Glomerular visceral epithelial cell (primary cell): ENCODE measurements at regions not wholly inside any gene's neighbourhood (a gene's known extent, or its start where the extent isn't known, plus 50 kb on each side); places are given as distances from the start of the nearest gene placed in this dataset.
"Not testable (repeated sequence)": the region's sequence is repeated elsewhere in the genome, so short reads cannot be mapped to it uniquely, and the experiment has no call there.

Source experiments
- DNase-seq: peaks from one replicate; pipeline ENCODE4 v3.0.0-alpha.2; 2016; ENCODE audit errors: extremely low spot score

DNA sequence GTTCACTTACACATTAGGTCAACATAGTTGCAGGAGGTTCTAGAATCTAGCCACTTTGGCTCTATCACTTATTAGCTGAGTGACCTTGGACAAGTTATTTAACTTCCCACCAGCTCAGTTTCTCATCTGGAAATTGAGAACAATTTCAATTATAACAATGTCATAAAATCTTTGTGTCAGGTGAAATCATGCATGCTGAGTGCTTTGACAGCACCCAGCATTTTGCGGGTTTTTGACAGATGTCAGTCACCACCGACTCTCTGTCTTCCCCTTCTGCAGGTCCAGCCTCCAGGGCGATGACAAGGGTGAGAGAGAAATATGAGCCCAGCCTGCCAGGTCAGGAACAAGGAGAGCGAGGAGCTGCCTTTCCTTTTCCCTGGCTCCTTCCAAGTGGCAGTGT is 107.1 kb upstream of the TAS2R1 start:
- DNase-seq: no peak

DNA sequence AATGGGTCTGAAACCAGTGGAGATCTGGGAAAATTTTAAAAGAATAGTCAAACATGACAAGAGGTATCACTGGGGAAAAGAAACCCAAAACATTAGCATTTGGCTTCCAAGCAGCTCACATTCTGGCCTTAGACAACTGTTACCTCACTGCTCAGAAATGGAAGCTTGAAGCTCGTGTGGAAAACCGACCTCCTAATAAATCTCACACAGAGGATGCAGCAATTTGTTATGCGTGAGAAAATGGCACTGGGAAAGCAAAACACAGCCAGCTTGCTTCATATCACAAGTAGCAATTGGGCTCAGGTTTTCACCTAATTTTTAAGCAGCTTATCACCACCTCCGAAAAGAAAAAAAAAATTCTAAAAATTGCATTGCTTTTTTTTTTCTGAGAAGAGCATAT is 103.3 kb upstream of the TAS2R1 start:
- no peak for DNase-seq

DNA sequence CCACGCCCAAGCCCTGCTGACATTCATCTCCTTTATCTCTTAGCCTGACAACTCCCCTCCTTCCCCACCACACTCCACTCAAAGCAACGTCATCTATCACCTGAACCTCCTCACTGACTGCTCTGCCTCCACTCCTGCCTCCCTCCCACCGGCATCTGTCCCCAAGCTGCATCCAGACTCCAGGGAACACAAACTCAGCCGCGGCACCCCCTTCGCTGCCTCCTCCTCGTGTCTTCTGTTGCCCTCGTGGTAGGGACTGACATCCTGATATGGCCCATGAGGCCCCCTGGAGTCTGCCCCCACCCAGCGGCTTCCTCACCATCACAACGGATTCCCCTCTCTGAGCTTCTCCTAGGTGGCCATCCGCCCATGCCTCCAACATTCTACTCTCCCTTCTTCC is 101.0 kb upstream of the TAS2R1 start:
- no peak for DNase-seq

DNA sequence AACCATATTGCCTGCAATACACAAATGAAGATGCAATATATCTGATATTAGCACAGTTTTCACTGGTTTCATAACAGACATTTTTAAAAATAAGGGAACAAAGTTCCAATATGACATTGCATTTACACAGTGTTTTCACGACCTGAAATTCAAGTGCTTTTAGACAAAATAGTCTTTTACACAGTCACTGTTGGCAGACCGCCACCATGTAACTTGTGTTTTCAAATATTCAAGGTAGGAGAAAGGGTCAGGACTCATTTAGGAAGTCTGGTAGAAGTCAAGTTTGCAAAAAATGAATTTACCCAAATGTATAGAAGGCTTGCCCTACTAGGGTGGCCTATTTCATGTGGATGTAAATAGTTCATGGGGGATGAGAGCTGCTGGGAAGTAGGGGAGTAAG is 98.1 kb upstream of the TAS2R1 start:
- no peak for DNase-seq

DNA sequence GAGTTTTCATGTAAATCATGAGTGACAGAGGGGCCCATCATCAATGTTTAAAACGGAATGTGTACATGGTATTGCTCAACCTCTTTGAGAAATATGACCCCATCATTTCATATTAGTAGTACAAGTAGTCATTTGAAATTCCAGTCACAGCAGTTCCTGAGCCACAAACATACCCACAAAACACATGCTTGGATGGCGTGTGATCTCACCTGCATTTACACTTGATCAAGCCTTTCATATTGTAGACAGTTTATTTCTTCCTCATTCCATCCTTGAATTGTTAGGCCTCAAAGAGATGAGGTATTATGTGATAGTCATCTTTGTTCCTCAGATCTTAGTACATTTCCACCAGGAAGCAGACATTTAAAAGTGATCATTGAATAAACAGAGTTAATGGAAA is 96.8 kb upstream of the TAS2R1 start:
- DNase-seq: no peak

DNA sequence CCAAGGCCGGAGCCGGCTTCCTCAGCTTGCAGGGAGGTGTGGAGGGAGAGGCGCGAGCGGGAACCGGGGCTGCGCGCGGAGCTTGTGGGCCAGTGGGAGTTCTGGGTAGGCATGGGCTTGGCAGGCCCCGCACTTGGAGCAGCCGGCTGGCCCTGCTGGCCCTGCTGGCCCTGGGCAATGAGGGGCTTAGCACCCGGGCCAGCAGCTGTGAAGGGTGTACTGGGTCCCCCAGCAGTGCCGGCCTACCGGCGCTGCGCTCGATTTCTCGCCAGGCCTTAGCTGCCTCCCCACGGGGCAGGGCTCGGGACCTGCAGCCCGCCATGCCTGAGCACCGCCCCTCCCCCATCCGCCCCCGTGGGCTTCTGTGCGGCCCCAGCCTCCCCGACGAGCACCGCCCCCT is 95.1 kb upstream of the TAS2R1 start:
- not testable (repeated sequence) for DNase-seq

DNA sequence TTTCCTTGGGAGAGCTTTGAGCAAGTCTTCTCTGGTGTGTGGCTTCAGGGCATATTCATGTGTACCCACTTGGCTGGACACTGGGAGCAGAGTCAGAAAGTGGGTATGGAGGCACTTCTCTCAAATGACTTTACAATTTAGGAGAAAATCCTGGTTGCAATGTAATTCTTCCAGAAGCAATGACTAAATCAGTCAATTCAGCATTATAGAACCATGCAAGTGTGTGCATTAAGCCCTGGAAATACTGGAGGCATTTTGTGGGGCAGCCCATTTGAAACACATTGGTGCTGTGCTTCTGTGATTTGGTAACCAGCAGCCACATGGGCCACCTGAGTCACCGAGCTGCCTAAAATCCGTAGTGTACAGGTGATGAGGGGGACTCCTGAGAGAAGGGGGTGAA is 94.6 kb upstream of the TAS2R1 start:
- no peak for DNase-seq

DNA sequence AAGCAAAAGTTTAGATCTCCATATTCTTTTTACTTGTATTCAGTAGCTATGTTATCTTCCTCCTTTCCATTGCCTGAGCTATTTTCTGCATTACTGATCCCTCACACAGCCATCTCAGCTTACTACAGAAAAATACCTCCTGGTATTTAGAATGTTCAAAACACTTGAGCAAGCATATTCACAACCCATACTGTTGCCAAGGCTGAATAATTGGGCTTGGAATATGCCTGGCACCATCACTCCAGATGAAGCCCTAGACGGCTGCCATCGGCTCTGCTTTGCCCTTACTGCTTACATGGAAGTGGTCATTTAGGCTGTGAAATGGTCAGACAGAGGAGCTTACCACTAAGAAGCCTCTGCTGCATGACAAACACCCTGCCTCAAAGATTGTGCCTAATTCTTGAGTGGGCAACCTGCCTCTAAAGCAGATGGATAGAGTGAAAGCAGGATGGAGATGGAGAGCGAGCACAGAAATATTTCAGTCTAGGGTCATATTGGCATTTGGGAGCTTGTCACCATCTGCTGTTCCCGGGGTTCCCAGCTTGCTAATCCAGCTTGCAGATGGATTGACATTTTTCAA is 92.5 kb upstream of the TAS2R1 start:
- no peak for DNase-seq

DNA sequence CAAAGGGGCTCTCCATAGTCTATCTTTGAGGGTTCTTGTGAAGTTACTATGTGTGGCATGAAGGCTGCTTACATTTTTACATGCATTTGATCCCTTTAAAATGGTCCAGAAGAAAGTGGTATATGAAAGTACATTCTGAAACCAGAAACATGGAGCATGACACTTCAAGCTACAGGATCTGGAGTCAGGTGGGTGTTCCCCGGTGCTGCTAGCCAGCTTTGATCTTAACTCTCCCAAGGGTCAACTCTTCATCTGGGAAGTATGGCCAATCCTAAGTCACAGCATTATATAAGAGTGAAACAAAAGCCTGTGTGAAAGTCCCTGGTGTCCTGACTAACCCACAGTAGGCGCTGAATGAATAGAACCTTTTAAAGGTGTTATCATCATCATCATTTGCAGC is 91.0 kb upstream of the TAS2R1 start:
- no peak for DNase-seq

DNA sequence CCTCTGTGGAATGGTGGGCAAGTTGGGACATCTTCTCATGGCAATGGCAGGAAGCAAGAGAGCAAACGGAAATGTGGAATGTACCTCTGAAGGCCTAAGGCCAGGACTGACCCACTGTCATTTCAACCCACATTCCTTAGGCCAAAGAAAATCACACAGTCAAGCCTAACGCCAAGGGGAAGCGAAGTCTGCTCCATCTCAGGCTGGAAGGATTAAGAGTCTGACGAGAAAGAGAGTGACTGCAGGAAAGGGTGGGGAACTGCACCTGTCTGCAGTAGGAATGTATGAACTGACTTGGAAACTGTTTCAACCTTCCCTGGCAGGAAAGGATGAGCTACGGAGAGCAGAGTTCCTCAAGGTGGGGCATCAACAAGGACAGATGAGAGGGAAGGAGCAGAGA is 90.2 kb upstream of the TAS2R1 start:
- DNase-seq: no peak

DNA sequence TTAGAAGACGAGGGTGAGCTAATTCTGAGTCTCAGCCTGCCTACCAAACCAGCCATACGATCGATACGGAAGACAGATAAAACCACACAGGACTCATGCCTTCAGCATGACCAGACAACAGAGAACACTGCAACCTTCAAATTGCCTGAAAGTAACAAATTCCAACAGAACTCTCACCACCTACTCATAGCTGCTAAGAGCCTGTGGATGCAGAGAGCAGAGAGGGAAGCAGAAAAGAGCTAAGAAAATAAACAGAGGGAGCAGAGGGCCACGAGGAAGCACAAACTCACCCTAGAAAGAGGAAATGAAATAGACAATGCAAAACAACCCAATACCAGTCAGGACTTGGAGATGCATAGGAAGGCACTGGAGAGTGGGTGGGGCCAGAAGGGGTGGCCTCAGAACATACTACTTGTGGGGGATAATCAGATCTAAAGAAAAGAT is 86.7 kb upstream of the TAS2R1 start:
- DNase-seq: peak; percentile 4

DNA sequence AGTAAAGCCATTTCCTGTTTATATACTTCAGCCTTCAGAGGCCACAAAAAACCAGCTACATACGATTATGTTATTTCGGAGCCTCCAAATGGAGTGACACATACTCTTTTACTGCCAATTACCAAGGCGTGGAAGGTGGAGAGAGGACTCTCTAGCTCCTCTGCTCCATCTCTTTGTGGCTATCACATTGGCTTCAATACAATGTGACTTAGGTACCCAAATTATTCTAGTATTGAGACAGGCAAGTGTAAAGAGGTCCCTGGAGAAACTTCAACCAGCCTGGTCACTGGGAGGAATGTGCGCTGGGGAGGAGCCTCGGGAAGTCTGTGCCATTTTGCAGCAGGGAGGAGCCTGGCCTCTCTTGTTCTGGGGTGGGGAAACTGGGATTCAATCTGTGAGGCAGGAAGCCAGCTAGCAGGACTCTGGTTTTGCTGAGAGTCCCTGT is 85.8 kb upstream of the TAS2R1 start:
- DNase-seq: no peak

DNA sequence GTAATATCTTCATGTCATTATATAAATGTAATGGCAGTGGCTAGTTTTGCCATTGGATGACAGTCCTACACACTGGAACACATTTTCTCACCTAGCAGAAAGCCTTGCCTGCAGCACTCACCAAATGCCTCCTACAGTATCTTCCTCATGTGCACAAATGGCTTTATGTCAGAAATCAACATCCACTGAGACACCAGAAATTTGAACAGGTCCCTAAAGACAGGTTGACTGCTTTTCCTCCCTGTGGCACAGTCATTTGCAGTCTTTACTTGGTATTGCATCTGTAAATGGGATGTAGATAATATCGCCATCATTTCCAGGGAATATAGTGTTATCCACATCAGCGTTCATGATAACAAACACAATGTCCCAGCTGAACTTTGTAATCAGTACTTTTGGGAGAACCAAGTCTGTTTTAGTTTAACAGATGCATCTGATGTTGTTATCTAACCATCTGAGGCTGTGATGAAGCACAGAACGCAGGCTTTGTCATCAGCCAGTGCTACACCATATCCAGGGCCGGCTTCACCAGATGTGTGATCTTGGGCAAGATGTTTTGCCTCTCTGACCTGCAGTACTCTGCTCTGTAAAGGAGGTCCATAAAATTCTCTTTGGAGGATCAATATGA is 83.9 kb upstream of the TAS2R1 start:
- no peak for DNase-seq

DNA sequence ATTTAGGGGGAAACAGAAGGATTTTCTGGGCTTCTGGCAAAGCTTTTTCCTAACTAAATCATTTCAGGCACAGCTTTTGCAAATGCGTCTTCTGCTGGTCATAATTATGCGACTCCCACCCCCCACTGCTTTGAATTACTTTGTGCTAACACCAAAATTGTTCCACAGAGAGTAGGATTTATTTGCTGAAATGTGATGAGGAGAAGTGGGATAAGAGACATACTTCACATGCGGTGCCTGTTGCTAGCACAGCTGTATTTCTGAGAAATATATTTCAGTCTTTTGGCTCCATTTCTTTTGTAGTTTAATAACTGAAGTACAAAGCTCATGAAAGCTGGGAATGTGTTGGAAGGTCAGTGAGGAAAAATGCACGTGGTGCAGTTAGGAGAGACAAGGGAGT is 83.2 kb upstream of the TAS2R1 start:
- no peak for DNase-seq

DNA sequence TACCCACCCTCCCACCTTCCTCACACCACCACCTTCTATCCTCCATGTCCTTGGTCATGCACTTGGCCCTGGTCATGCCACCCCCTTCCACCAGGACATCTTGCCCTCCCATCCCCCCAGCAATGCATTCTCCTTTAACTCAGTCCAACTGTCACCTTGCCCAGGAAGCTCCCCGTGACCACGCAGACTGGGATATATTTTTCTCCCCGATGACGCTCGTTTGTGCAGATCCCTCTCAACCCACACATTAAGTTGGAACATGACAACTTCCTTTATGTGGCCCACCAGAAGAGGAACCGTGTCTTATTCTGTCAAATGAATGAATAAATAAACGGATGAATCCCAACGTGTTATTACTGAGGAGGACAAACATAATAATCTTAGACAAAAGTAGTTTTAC is 82.8 kb upstream of the TAS2R1 start:
- no peak for DNase-seq

DNA sequence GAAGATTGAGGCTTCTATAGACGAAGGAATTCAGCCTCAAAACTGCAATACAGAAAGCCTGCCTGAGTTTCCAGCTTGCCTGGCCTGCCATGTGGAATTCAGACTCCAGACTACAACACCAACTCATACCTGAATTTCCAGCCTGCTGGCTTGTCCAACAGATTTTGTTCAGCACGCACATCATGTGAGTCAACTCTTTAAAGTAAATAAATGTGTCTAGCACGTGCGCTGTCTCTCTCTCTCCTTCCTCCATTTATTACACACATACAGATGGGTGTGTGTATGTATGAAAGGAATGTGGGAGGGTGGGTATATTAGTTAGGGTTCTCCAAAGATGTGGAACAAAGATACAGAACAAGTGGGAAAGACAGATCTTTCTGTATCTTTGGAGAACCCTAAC is 82.4 kb upstream of the TAS2R1 start:
- peak; percentile 16 for DNase-seq

DNA sequence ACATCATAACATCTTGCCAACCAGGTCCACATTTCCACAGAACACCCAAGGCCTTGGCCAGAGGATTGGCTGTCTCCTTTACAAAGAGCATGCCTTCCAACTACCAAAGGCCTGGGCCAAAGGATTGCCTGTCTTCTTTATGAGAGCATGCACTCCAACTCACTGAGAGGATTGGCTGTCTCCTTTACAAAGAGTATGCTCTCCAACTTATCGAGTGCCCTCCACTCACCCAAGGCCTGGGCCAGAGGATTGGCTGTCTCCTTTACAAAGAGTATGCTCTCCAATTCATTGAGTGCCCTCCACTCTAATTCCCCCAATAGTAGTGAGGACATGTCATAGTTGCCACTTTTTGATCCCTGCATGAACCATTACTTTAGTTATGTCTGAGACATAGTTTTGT is 79.9 kb upstream of the TAS2R1 start:
- DNase-seq: no peak

DNA sequence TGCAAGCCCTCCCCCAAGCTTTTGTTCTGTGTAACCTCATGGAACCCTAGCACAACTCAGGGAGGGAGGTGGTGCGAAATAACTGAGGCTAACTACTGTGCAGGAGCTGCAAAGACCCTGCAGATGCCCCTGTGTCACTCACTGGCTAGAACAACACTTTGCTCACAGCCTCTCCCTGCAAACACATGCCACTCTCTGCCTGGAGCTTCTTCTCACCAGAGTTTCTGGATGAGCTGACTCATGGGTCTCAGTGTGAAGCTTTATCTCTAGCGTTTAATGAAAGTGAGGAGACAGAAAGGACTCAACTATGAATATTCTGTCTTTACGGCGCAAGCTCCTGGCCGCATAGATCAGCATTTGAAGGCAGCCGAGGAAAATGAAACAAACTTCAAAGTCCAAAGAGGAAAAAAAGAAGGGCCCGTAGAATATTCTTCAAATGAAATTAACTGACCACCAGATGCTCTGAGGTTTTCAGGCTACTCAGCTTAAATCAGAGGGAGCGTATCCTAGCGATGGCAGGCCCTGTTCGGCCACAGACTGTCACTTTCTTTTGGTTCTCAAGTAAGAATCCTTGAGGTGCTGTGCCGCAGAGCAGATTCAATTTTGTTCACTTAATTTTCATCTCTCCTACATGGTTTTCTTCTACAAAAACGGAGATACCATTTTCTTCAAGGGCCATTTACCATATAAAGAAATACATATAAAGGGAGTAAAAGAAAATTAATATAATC is 77.7 kb upstream of the TAS2R1 start:
- no peak for DNase-seq

DNA sequence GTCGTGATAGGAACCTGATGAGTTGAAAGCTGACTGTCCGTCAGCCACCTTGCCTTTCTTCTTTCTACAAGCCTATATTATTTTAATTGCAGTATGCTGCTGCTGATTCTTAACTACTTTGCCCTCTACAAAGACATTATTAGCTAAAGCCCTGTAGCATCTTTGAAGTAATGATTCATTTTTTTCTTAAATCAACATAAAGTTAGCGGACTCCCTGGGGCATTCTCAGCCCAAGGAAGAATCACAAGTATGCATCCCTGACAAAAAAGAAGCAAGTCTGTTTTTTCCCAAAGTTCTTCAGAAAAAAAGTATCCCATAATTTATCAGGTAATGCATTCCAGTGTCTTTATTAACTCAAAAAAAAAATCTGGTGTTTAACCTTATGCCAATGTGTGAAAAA is 69.5 kb upstream of the TAS2R1 start:
- DNase-seq: no peak

DNA sequence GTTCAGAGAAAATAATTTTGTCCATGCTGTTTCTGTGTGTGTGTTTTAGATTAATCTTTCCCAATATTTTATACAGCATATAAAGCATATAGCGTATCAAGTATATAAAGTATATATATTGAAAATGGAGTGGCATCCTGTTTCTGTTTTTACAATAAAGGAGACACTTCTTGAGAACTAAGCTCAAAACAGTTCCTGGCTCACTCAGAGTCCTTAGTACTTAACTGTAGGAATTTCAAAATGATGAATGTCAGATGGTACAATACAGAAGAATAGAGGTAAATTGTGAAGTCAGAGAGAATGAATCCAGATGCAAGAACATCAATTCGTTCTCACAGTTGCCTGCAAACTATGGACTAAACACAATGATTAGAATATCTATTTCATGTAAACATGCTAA is 68.7 kb upstream of the TAS2R1 start:
- DNase-seq: no peak

DNA sequence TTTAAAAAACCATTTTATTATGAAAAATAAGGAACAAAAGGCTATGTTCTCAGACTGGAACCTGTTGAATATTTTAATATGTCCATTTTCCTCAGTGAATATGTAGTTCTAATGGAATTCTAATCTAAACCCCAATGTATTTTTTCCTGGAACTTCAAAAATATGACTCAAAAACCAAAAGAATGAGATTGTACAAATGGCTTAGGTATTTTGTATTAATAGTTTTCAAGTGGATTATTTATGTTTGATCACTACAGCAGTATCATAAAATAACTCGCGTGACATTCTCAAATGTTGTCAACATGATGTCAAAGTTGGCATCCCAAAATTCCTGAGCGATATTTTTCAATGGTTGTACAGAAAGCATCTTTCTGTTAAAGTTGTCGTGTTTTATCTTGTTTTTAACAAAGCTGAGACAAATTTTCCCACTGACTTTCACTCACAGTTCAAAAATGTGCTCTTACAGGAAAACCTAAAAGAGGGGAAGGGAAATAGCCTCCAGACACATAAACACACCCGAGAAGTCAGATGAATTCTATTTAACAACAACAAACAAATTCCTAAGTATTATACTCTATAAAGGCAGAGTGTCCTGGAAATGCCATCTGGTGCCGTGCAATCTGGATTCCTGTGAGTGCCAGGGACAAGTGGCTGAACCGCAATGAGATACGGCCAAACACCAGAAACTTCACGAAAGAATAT is 68.1 kb upstream of the TAS2R1 start:
- no peak for DNase-seq

DNA sequence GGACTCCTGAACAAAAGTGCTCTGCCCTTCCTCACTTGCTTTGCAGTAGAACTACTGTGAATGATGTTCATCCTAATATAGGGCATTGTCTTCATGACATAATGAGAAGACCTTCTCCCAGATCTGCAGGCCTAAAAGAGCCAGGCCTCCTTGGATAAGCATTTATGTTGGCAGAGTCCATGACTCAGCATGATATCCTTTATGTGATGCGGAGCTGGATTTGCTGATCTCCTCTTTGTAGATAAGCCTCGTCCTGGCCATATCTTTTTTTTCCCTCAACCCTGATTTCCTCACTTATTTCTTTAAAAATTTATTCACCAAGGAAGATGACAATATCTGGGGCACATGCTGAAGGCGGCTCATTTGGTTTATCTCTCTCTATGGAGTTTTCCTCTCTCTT is 62.4 kb upstream of the TAS2R1 start:
- DNase-seq: no peak

DNA sequence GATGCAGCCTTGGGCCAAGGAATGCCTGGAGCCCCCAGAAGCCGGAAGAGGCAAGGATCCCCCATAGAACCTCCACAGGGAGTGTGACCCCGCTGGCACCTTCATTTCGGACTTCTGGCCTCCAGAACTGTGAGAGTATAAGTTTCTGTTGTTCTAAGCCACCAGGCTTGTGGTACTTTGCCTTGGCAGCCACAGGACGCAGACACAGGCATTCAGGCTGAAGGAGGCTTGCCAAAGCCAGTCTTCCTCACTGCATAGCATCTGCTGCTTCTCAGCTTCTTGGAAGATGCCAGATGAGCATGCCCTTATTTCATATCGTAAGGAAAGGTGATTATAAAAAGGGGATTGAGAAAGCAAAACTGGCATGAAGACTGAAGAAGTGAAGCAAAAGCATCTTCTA is 61.1 kb upstream of the TAS2R1 start:
- DNase-seq: no peak
